ENCODE measurements at regions not wholly inside any gene's neighbourhood (a gene's known extent, or its start where the extent isn't known, plus 50 kb on each side); places are given as distances from the start of the nearest gene placed in this dataset.

GRCh38 chr3:117349566-117349965, 640.0 kb downstream of the TUSC7 start:
- no peak for DNase-seq
- H3K36me3 ChIP-seq (ENCODE audit: low read depth) = no peaks in the 10 kb centered on the region
- no peak for ATAC-seq
- no peak overlapping the region for H3K4me3 ChIP-seq
- H3K4me1 ChIP-seq (ENCODE audit: low read depth) = no peaks in the 10 kb centered on the region
- no peak for TF ChIP-seq CTCF (IDR thresholded peaks at IDR 0.05)
- no peaks in the 10 kb centered on the region for H3K9me3 ChIP-seq
- intact Hi-C loops (cut with DNase I, micrococcal nuclease) = no loop called here

- intact Hi-C loops (cut with DNase I, micrococcal nuclease) = no loop called here
- DNase-seq = no peak
- Histone ChIP-seq H3K36me3 (ENCODE audit: low read depth) (no peaks in the 10 kb centered on the region), H3K4me3 (no peak overlapping the region), H3K4me1 (ENCODE audit: low read depth) (no peaks in the 10 kb centered on the region), H3K9me3 (no peaks in the 10 kb centered on the region)
- no peak for ATAC-seq
- no peak for TF ChIP-seq CTCF (IDR thresholded peaks at IDR 0.05)
Measured at GRCh38 chr3:117350371-117350770, 640.8 kb downstream of the TUSC7 start.

- TF ChIP-seq CTCF (IDR thresholded peaks at IDR 0.05) = no peak
- ATAC-seq = peak; percentile 81
- Histone ChIP-seq H3K4me1 (ENCODE audit: low read depth) (no peaks in the 10 kb centered on the region), H3K36me3 (ENCODE audit: low read depth) (no peaks in the 10 kb centered on the region), H3K4me3 (no peak overlapping the region), H3K9me3 (no peaks in the 10 kb centered on the region)
- intact Hi-C loops (cut with DNase I, micrococcal nuclease) = loop anchor here in 1 of 2 donors (5.0 kb wide), 1 partner anchor 298 kb away; no protein-coding TSS in a partner anchor
- DNase-seq = peak in 1 of 3 donors; percentile 28
Measured at GRCh38 chr3:117355566-117355965, 646.0 kb downstream of the TUSC7 start.

GRCh38 chr3:117356091-117356705, 646.6 kb downstream of the TUSC7 start:
- Histone ChIP-seq H3K4me1 (ENCODE audit: low read depth) (no peaks in the 10 kb centered on the region), H3K36me3 (ENCODE audit: low read depth) (no peaks in the 10 kb centered on the region), H3K4me3 (no peak overlapping the region), H3K9me3 (no peaks in the 10 kb centered on the region)
- ATAC-seq (no peak), DNase-seq (no peak)
- TF ChIP-seq CTCF (IDR thresholded peaks at IDR 0.05) = no peak
- intact Hi-C loops (cut with DNase I, micrococcal nuclease) = loop anchor here in 1 of 2 donors (5.0 kb wide), 1 partner anchor 299 kb away; no protein-coding TSS in a partner anchor

GRCh38 chr3:117358717-117359314, 649.2 kb downstream of the TUSC7 start:
- ATAC-seq = no peak
- Histone ChIP-seq H3K4me1 (ENCODE audit: low read depth) (no peaks in the 10 kb centered on the region), H3K9me3 (no peaks in the 10 kb centered on the region), H3K36me3 (ENCODE audit: low read depth) (no peaks in the 10 kb centered on the region), H3K4me3 (no peak overlapping the region)
- no peak for TF ChIP-seq CTCF (IDR thresholded peaks at IDR 0.05)
- DNase-seq = no peak
- intact Hi-C loops (cut with DNase I, micrococcal nuclease) = loop anchor here in 1 of 2 donors (5.0 kb wide), 1 partner anchor 302 kb away; no protein-coding TSS in a partner anchor
